ENCODE measurements at regions not wholly inside any gene's neighbourhood (a gene's known extent, or its start where the extent isn't known, plus 50 kb on each side); places are given as distances from the start of the nearest gene placed in this dataset.

DNA sequence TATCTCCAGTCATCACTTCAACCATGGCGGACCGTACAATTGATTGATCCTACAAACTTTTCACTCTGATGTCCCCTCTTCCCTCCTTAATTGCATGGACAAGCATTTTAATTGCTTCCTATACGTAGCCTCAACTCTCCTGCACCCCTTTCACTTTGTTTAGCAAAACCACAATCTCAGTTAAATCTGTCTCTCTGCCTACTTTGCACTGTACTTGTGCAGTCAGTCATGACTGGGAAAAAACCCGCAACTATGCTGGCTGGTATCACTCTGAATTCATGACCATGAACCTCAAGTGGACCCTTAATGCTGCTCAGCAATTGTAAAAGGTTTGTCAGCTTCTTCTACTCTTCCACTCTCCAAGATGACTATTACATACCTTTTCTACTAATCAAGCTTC lies 51.7 kb upstream of the AFF2 start:
- Histone ChIP-seq H2BK5ac (ENCODE audit: insufficient read length, low read length) (no peak overlapping the region), H3K4me2 (ENCODE audit: insufficient read depth, insufficient read length, low read length) (no peak overlapping the region), H3T11ph (ENCODE audit: low read length) (no peak overlapping the region), H2BK15ac (ENCODE audit: low read depth, low read length) (no peak overlapping the region), H2AFZ (ENCODE audit: low read length) (no peak overlapping the region), H3K4me1 (ENCODE audit: insufficient read depth, low read length) (no peaks in the 10 kb centered on the region), H3K14ac (ENCODE audit: insufficient read depth, low read length) (no peak overlapping the region), H4K20me1 (ENCODE audit: control insufficient read depth, insufficient read depth, insufficient read length) (no peaks in the 10 kb centered on the region), H2BK120ac (ENCODE audit: low read depth, low read length, poor library complexity, severe bottlenecking) (no peak overlapping the region), H3K9ac (ENCODE audit: extremely low read depth, insufficient read length, low read length) (no peak overlapping the region), H3K9me3 (ENCODE audit: control insufficient read depth, low read depth, low read length) (peaks cover 40% of the 10 kb centered on the region), H2AK5ac (ENCODE audit: insufficient read length, low read length) (no peak overlapping the region), H3K18ac (ENCODE audit: insufficient read length, low read depth, low read length) (no peak overlapping the region), H3K23me2 (ENCODE audit: insufficient read length, low read depth, low read length, poor library complexity, severe bottlenecking) (no peaks in the 10 kb centered on the region), H4K8ac (replicated peaks; ENCODE audit: insufficient read length, low read depth, low read length) (no peak overlapping the region), H3K27ac (ENCODE audit: insufficient read length, low read depth, low read length) (no peak overlapping the region), H3K79me1 (ENCODE audit: insufficient read depth, low read depth, low read length, poor library complexity, severe bottlenecking) (no peaks in the 10 kb centered on the region), H4K91ac (ENCODE audit: insufficient read length, low read depth, low read length) (no peak overlapping the region), H3K23ac (ENCODE audit: insufficient read length, low read depth, low read length) (no peak overlapping the region), H3K79me2 (ENCODE audit: insufficient read depth, low read length) (no peaks in the 10 kb centered on the region), H3K4ac (ENCODE audit: low read depth, low read length) (no peak overlapping the region), H3K27me3 (ENCODE audit: insufficient read depth, low read length) (no peaks in the 10 kb centered on the region; the same call in 1 of the 2 replicates), H2BK20ac (ENCODE audit: low read depth, low read length, poor library complexity, severe bottlenecking) (no peak overlapping the region), H2BK12ac (ENCODE audit: insufficient read length, low read depth, low read length) (no peak overlapping the region), H4K5ac (ENCODE audit: insufficient read length, low read depth, low read length) (no peak overlapping the region), H3K56ac (ENCODE audit: insufficient read length, low read depth, low read length) (no peak overlapping the region)
- peaks cover 0 to 4% (median 0%) of the 10 kb centered on the region in 3 experiments; a peak in 3 of 7 replicates for H3K36me3 Mint-ChIP-seq (ENCODE audit: insufficient read depth in 1 of 3, low read depth in 3 of 3)
- no peak overlapping the region; a peak in 1 of 7 replicates for H3K27ac Mint-ChIP-seq
- H3K27me3 Mint-ChIP-seq (ENCODE audit: low read depth): no peaks in the 10 kb centered on the region; the same call in none of the 2 replicates
- DNase-seq: no peak
- no CpG with 5 or more reads among the region's 4 CpGs for WGBS (ENCODE audit: extremely low coverage, insufficient read length, low lambda C conversion rate)
- peaks cover 57 to 66% of the 10 kb centered on the region in 2 experiments for H3K9me3 Mint-ChIP-seq
- TF ChIP-seq, protein P1, sequence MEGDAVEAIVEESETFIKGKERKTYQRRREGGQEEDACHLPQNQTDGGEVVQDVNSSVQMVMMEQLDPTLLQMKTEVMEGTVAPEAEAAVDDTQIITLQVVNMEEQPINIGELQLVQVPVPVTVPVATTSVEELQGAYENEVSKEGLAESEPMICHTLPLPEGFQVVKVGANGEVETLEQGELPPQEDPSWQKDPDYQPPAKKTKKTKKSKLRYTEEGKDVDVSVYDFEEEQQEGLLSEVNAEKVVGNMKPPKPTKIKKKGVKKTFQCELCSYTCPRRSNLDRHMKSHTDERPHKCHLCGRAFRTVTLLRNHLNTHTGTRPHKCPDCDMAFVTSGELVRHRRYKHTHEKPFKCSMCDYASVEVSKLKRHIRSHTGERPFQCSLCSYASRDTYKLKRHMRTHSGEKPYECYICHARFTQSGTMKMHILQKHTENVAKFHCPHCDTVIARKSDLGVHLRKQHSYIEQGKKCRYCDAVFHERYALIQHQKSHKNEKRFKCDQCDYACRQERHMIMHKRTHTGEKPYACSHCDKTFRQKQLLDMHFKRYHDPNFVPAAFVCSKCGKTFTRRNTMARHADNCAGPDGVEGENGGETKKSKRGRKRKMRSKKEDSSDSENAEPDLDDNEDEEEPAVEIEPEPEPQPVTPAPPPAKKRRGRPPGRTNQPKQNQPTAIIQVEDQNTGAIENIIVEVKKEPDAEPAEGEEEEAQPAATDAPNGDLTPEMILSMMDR (conservative IDR thresholded peaks at IDR 0.05): no peak
- no peak overlapping the region for H3K4me3 Mint-ChIP-seq
- H3K4me1 Mint-ChIP-seq: peaks cover 0 to 3% of the 10 kb centered on the region in 2 experiments; a peak in 1 of 4 replicates
